ENCODE measurements at regions not wholly inside any gene's neighbourhood (a gene's known extent, or its start where the extent isn't known, plus 50 kb on each side); places are given as distances from the start of the nearest gene placed in this dataset.

DNA sequence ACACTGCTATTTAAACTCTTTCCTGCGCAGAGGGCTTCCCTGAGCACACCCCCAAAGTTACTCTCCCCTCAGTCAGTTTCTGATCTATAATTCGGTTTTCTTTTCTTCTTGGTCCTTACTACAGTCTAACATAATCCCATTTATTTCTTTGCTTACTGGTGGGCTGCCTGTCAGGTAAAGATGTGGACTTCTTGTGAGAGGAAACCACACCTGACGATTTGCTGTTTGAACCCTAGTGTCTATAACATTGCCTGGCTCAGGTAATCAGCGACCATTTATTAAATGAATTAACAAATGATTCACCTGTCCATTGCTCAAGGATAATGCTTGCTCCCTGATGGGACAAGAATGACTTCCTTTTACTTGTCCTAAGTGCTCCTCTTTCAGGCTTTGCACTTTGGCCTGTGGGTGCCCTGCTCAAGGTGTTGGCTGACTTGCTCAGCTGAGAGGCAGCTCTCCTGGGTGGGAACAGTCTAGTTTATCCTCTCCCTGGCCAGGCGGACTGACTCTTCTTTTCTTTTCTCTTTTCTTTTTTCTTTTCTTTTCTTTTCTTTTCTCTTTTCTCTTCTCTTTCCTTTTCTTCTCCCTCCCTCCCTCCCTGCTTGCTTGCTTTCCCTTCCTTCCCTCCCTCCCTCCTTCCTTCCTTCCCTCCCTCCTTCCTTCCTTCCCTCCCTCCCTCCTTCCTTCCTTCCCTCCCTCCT, 233.1 kb downstream of the BCAS1 start:
- no peak for DNase-seq (ENCODE audit: low read depth in 2 of 2)

DNA sequence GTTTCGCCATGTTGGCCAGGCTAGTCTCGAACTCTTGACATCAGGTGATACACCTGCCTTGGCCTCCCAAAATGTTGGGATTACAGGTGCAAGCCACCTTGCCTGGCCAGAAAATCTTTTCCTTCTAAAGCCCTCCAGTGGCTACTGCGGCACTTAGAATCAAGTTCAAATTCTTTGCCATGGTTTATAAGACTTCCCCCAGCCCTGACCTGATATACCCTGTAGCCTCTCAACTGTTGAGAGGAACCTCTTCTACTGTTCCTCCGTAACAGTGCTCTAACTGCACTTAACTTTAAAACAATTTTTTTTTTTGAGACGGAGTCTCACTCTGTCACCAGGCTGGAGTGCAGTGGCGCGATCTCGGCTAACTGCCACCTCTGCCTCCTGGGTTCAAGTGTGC, 235.6 kb downstream of the BCAS1 start:
- no peak for DNase-seq (ENCODE audit: low read depth in 2 of 2)

DNA sequence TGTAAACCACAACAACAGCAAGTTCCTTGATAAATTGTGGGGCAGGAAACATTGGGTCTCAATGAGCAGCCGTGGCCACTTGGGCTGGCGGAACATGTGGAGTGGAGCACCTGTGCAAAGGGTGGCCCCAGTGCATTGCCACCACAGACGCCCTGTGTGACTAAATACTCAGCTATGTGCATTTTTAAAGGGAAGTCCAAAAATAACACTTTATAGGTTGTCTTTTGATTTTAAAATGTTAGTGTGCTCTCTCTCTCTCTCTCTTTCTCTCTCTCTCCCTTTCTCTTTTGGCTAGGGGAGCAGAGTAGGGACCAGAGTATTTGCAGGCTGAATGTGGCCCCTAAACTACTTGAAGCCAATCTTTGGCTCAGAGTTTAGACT, 236.3 kb downstream of the BCAS1 start:
- no peak for DNase-seq (ENCODE audit: low read depth in 2 of 2)

GRCh38 chr20:53833333-53834061, 236.9 kb downstream of the BCAS1 start:
- DNase-seq (ENCODE audit: low read depth in 2 of 2): no peak

DNA sequence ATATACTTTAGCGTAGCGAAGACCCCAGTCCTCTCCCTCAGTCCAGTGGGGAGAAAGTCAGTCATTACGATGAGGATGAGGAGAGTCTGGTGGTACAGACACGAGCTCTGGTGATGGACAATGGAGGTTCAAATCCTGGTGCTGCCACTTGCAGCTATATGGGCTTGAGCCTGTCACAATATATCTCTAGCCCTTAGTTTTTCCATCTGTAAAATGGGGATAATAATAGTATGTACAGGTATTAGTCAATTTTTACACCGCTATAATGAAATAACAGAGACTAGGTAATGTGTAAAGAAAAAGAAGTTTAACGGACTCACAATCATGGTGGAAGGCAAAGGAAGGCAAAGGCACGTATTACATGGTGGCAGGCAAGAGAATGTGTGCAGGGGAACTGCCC, 237.9 kb downstream of the BCAS1 start:
- DNase-seq (ENCODE audit: low read depth in 2 of 2): no peak

GRCh38 chr20:53831812-53832211, 238.2 kb upstream of the ZNF217 start:
- DNase-seq (ENCODE audit: low read depth in 2 of 2): no peak

DNA sequence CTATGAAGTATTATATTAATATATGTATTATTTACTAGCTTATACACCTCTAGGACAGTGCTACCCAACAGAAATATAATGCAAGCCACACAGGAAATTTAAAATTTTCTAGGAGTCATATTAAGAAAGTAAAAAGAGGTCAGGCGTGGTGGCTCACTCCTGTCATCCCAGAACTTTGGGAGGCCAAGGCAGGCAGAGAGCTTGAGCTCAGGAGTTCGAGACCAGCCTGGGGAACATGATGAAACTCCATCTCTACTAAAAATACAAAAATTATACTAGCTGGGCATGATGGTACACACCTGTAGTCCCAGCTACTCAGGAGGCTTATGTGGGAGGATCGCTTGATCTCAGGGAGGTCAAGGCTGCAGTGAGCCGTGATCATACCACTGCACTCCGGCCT, 237.6 kb upstream of the ZNF217 start:
- no peak for DNase-seq (ENCODE audit: low read depth in 2 of 2)

DNA sequence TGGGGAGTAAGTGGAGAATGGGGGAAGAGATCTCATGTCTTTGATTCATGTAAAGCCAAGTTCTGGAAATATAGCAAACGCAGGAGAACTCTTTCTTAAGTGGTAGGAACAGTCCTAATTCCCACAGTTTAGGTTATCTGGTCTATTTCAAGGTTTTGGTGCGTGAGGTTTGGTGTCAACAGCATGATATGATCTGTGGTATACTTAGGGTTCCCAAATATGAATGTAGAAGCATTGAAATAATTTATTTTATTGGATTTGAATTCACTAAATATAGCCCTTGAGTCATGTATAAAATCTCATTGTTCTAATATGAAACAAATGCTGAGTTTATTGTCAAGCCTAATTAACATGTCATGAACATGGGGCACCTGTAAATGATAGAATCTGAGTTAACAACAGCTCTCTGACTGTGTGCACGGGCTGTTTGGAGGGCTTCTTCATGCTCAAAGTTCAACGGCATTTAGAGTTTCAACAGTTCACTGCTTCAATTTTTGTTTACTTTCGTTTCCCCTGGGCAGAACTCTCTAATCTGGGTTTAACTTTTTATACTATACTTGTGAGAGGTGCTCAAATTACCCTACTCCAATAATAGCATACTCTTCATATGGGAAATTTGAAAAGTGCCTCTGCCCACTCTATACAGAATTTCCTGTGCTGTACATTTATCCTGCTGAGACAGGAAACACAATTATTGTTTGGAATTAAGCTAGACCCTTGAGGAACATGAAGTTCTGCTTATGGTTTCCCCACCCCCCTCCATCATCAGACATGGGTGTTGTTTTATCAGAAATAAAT, 236.3 kb upstream of the ZNF217 start:
- no peak for DNase-seq (ENCODE audit: low read depth in 2 of 2)

DNA sequence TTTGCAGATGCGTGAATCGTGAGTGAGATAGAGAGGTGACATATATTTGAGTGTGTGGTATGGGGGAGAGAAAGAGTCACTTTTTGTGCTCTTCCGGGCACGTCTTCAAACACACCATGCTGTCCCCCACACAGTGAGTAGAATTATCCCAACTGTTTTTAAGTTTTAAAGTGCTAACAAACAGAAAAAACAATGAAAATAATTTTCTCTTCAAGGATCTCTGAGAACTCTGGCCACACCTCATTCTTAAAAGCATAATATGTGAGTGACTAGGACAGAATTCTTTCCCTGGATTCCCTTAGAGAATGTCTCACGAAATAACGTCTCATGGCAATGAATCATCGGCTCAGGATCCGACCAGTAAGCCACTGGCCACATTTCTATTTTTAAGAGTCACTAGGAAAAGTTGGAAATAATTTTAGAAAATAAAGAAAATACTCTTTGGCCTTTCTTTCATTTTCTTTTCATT, 235.7 kb upstream of the ZNF217 start:
- DNase-seq (ENCODE audit: low read depth in 2 of 2): no peak

- no peak for DNase-seq (ENCODE audit: low read depth in 2 of 2)
These were observed 235.1 kb upstream of the ZNF217 start for GRCh38 chr20:53828682-53829254.

- DNase-seq (ENCODE audit: low read depth in 2 of 2): no peak
These were observed 234.5 kb upstream of the ZNF217 start for GRCh38 chr20:53828088-53828681.

GRCh38 chr20:53827292-53828087, 233.9 kb upstream of the ZNF217 start:
- DNase-seq (ENCODE audit: low read depth in 2 of 2): no peak

DNA sequence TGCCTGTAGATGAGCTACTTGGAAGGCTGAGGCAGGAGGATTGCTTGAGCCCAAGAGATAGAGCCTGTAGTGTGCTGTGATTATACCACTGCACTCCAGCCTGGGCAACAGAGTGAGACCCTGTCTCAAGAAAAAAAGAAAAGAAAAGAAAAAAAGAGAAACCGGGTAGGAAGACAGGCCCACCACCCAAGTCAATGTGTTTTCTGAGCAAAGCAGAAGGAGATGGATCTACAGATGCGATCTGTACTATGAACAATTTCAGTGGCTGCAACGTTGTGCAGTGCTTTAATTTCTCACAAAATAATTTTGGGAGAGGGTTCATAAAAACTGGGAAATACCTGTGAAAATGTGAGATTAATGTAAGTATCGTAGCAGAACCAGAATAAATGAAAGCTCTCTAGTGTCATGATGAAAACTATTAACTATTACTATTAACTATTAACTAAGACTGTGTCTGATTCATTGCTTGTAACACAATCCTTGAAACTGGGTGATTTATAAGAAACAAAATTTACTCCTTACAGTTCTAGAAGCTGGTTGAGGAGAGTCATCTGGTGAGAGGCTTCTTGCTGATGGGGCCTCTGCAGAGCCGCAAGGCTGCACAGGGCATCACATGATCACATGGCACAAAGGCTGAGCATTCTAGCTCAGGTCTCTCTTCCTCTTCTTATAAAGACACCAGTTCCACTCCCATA, 233.1 kb upstream of the ZNF217 start:
- DNase-seq (ENCODE audit: low read depth in 2 of 2): no peak

DNA sequence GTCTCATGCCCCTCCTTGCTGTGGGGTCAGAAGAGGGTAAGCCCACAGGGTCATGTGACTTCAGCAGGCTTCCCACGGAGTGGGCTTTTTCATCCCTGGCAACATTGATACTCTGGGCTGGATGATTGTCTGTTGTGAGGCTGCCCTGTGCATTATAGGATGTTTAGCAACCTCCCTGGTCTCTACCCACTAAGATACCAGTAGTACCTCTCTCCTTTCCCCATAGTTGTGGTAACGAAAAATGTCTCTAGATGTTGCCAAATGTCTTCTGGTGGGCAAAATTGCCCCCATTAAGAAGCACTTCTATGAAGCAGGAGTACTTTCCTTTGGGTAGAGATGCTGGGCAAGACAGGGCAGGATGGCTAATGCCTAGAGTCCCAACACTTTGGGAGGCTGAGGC, 232.5 kb upstream of the ZNF217 start:
- DNase-seq (ENCODE audit: low read depth in 2 of 2): no peak

DNA sequence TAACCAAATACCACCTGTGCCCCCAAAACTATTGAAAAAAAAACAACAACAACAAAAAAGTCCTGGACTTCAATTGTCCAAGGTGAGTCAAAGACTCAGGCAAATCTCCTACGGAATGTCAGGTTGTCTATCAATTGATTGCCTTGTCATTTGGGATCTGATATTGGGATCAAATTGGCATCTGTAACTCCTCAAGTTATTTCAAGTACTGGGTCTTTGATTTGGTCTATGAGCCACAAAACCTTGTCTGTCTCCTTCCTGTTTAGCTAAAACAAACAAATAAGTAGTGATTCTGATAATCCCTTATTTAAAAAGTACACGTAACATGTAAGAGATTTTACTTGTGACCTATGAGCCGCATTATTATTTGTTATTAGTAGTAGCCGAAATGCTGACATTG, 231.6 kb upstream of the ZNF217 start:
- DNase-seq (ENCODE audit: low read depth in 2 of 2): no peak

- no peak for DNase-seq (ENCODE audit: low read depth in 2 of 2)
These were observed 231.1 kb upstream of the ZNF217 start for GRCh38 chr20:53824779-53825178.

DNA sequence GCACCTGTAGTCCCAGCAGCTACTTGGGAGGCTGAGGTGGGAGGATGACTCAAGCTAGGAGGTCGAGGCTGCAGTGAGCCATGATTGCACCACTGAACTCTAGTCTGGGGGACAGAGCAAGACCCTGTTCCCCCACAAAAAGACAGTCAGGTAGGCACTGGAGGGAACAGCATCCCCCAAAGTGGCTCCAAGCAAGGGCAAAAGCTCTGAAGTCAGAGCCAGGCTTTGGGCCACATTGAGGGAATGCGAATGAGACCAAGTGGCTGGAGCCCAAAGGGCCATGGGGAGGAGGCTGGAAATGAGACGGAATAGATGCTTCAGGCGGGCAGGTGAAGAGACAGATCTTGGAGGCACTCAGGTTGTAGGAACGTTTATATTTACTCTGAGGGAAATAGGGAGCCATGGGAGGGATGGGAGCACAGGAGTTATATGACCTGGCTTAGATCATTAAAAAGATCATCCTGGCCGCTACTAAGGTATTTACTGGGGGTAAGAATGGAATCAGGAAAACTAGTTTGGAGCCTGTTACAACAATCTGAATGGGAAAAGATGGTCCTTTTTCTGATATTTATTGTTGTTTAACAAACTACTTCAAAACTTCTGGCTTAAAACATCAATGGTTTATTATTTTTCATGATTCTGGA, 229.6 kb upstream of the ZNF217 start:
- DNase-seq (ENCODE audit: low read depth in 2 of 2): no peak

GRCh38 chr20:53822534-53822933, 228.9 kb upstream of the ZNF217 start:
- no peak for DNase-seq (ENCODE audit: low read depth in 2 of 2)

DNA sequence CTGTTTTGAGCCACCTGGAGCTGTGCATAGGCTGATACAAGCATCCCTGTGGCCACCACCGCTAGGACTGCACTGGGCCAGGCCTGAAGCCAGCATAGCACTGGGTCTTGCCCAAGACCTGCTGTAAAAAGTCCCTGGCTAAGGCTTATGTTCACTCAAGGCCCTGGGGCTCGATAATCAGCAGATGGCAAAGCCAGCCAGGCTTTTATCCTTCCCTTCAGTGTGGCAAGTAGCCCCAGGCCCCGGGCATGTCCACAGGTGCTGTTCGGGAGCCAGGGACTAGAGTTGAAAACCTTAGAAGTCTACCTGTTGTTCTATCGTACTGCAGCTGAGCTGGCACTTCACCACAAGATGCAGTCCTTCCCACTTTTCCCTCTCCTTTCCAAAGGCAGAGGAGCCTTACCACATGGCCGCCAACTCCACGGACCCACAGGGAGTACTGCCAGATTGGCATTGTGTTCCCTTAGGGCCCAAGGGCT, 226.4 kb upstream of the ZNF217 start:
- no peak for DNase-seq (ENCODE audit: low read depth in 2 of 2)

Measured in activated CD4-positive, alpha-beta T cell treated with anti-CD3 and anti-CD28 coated beads for 24 hours (primary cell).